HG03565 (cell line): ENCODE measurements at regions not wholly inside any gene's neighbourhood (a gene's known extent, or its start where the extent isn't known, plus 50 kb on each side); places are given as distances from the start of the nearest gene placed in this dataset.
"Not testable (repeated sequence)": the region's sequence is repeated elsewhere in the genome, so short reads cannot be mapped to it uniquely, and the experiment has no call there.

ENCODE experiments used
- ATAC-seq: cut with Tn5 transposase; IDR thresholded peaks from one replicate; pipeline ENCODE4 v1.9.1; 2021; ENCODE audit warnings: mild to moderate bottlenecking, moderate library complexity; ENCODE audit not compliant: unreplicated experiment

DNA sequence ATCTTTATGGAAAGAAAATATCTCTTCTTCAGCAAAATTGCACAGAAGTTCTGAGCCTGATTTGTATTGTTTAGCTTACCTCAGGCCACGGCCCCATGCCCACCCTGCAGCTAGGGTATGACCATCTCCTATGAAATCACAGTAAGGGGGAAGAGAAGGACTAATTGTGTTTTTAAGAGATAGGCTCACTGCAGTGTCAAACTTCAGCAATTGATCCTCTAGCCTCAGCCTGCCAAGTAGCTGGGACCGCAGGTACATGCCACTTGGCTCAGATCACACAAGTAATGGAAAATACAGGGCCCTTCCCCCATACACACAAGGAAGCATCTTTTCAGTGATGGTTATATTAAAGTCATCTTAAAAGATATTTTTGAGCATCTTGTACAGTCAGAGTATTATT is 60.0 kb downstream of the DMAC1 start:
- no peak for ATAC-seq

DNA sequence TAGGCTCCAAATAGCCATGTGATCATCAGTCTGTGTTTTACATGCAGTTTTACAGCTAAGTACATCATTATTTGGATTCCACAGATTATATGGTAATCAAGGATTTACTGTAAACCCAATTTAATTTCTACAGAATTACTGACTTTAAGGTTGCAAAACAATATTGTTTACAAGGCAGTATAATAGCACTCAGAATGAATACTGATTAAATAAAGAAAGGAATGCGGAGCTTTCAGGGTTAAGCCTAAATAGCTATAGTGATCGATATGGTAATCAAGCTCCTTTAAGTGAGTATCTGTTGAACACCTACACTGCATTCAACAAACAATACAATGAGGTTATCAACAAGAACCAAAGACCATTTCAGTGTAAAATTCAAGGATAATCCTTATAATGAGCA is 64.3 kb downstream of the DMAC1 start:
- ATAC-seq, result no peak

DNA sequence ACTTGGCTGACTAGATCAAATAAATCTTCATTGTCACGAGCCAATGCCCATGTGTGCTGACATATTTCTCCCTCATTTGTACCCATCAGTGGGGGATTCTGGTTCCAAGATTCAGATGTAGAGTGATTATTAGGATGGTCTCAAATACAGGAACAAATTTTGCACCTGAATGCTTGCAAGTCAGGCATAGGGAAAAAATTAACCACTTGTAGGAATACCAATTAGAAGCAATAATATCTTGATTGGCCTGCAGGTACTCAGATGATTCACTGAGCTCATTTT is 69.5 kb downstream of the DMAC1 start:
- no peak for ATAC-seq

DNA sequence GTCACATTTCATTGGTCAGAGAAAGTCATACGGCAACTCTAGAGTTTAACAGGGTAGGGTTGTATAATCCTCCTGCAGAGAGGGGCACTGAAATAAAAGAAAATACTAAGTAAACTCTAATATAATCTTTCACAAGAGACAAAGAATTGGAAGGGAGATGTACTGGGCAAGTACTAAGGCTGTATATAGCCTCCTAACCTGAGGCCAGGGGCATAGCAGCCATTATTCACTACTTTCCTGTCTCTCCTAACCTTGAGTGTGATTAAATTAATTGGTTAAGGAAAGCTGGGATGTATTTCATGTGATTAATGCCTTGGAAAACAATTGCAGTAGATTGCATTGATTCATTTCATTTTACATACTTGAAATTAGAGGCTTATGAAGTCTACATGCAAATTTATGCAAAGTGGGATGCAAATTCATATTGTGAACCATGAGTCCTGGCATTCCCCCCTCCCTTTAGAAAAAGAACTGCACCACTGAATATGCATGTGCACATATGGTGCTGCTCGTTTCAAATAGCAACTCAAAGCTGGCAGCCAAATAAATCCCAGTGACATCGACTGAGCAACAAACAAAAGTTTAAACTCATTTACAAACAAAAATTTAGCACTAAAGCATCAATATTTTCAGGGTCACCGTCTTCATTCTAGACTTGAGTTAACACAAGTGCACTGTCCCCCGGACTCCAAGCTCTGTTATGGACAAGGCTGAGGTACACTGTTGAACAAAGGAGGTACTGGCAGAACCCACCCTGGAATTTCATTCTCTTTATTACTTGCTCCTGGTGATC is 70.0 kb downstream of the DMAC1 start:
- no peak for ATAC-seq

DNA sequence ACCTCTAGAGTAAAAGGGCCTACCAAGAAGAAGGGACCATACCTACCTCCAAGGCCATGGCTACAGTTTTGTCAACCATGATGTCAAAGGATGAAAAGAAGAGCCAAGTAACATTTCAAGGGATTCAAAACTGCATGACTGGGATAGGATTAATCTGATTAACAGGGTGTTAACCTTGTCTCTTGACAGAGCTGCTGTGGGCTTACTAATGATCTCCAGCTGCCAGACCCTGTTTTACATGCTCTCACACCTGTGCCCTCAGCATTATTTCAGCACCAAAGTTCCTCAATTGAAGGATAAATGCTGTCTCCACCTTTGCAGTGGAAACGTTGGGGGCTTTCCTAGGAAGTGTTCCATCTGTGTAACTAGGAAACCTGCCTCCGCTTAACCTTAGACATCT is 78.3 kb downstream of the DMAC1 start:
- no peak for ATAC-seq

DNA sequence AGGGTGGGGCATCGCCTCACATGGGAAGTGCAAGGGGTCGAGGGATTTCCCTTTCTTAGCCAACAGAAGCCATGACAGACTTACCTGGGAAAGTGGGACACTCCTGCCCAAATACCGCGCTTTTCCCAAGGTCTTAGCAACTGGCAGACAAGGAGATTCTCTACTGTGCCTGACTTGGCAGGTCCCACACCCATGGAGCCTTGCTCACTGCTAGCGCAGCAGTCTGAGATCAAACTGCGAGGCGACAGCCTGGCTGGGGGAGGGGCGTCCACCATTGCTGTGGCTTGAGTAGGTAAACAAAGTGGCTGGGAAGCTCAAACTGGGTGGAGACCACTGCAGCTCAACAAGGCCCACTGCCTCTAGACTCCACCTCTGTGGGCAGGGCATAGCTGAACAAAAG is 86.5 kb downstream of the DMAC1 start:
- not testable (repeated sequence) for ATAC-seq

DNA sequence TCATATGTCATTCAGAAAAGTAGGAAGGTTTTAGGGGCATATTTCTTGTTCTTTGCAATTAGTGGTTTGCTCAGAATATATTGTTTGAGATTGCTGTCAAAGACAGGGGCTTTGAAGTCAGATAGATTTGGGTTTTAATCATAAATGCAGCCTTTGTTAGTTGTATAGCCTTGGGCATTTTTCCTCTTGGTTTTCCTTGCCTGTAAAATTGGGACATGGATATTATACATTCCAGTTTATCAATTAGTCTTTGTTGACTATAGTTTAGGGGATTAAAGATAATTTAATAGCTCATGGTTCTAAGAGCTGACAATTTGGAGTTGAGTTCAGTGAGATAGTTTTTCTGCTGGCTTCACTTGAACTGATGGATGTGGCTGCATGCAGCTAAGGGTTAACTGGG is 88.9 kb downstream of the DMAC1 start:
- no peak for ATAC-seq

DNA sequence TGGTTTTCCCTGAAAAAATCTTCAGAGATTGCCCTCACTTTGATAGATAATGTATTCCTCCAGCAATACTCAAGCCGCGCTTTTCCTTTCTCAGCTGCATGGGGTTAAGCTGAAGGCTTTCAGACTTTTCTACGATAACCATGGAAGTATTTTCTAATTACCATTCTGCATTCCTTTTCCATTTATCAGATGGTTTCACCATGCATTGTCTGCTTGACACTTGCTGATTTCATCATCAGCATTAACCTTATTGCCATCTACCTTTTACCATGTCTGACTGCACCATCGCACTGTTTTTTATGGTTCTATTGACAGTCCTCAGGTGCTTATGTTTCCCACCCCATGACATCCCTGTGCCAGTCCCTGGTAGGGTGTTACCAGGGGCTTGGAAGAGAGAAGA is 91.6 kb downstream of the DMAC1 start:
- ATAC-seq, result no peak

DNA sequence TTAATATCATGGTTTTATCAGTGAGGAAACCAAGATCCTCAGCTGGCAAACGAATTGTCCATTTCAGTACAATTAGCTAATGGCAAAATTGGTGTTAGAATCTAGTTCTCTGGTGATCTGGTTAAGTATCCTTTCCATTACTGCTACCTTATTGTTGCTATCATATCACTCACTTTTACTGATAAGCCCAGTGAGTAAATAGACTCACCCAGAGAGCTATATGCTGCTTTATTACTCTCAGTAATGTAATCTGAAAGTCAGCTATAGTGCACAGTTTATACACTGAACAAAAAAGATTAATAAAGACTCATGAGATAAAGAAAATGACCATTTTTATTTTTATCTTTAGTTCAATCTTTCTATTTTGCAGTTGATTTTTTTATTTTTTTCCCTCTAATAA is 95.0 kb downstream of the DMAC1 start:
- ATAC-seq, result no peak

DNA sequence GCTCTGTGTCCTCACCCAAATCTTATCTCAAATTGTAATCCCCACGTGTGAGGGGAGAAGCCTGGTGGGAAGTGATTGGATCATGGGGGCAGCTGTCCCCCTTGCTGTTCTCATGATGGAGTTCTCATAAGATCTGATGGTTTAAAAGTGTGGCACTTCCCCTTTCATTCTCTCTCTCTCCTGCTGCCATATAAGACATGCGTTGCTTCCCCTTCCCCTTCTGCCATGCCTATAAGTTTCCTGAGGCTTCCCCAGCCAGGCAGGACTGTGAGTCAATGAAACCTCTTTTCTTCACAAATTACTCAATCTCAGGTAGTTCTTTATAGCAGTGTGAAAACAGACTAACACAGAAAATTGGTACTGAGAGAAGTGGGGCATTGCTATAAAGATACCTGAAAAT is 107.7 kb downstream of the DMAC1 start:
- no peak for ATAC-seq

DNA sequence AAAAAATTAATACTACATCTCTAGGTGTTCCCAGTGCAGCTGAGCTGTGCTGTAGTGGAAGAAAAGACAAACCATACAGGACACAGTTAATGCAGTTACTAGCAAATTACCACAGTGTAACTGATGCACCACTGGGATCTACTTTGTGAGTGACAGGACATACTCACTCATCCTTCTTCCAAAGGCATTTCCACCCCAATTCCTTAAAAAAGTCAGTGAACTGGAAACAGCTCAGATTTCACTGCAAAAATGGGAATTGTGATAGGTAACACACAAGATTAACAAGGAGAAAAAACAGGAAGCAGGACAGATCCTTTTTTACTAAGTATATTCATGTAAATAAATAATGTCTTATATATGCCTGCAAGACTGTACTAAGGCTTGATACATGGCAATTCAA is 109.6 kb downstream of the DMAC1 start:
- no peak for ATAC-seq

DNA sequence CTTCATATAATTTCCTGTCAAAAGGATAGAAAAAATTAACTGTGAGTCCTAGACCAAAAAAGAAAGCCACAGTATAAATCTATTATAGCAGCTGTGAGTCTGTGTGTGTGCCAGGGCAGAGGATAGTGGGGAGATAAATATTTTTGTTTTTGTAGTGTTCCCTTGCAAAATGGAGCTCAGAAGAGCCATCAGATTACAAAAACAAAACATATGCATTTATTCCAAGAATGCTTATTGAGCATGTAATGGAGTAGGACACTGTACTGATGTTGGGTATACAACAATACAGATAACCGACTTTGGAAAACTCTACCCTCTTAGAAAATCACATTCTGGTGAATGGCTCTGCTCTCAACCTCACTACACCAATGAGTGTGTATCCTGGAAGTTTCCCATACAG is 111.0 kb downstream of the DMAC1 start:
- ATAC-seq, result no peak

DNA sequence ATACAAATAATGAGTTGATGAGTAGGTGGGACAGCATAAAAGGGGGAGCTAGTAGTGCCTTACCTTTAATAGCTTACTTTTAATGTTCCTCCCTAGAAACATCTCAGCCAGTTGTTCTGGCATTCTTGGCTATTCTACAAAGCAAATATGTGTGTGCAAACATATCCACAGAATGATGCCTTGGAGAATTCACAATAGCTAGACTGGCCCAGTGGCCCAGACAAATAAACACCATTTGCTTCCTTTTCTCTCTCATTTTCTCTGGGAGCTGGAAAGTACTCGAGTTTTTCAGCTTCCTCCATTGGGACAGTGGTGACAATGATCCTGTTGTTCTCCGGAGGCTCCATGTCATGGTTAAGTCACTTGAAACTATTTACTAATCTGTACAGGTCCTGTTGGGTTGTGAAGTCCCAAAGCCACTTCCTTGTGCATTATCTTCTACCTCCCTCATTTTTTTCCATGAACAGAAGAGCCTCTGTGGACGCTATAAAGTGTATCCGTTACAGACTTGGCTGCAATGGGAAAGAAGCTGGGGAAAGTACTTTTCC is 122.9 kb downstream of the DMAC1 start:
- no peak for ATAC-seq

DNA sequence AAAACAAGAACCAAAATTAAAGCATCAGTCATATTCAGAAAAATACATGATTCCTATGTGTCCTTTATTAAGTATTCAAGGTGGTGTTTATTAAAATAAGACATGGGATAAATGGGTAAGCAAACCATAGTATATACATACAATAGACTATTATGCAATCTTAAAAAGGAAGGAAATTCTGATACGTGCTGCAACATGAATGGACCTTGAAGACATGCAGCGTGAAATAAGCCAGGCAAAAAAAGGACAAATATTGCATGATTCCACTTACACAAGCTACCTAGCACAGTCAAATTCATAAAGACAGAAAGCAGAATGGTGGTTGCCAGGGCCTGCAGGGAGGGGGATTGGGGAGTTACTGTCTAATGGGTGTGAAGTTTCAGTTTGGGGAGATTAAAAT is 127.7 kb downstream of the DMAC1 start:
- ATAC-seq, result no peak

DNA sequence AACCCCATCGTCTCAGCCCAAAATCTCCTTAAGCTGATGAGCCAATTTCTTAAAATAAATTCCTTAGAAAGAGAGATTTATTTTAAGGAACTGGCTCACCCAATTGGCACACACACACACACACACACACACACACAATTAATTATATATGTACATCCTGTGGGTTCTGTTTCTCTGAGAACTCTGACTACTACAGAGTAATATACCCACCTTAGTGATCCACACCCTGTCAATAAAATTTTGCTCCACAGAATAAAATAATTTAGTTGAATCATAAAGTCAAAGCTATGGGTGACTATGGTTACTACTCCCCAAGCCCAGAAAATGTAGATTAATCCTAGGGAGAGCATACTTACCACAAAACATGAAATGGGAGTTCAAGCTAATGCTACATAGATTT is 131.0 kb downstream of the DMAC1 start:
- ATAC-seq, result no peak

DNA sequence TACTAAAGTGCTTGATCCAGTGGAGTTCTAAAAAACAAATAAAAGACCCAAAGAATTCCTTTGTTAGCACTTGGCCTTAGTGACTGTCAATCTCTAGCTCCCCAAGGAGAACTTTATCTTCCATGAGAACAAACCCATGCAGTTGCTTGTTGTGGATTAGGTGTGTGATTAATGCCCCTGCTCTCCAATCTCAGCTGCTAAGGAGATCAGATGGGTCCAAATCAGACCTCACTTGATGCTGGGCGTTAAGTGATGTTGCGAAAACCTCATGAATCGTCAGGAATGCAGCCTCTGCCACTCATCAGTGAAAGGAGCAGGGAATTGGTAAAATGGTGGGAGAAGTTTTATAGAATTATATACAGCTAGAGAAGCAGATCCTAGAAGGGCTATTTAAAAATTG is 133.7 kb downstream of the DMAC1 start:
- no peak for ATAC-seq

DNA sequence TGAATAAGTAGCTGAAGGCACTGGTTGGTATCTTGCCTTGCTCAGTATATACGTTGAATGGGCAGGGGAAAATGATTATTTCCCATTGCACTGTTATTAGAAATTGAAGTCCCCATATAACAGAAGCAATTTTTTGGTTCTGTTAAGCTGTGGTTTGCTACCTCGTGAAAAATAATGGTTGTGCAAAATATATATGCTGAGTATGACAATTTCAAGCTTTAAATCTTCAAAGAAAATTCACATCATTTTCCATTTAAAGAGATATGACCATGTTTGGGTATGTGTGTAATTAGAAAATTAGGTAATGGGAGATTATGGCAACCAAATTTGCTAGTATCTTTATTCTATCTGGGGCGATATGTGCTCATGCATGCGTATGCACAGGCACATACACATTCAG is 139.8 kb downstream of the DMAC1 start:
- ATAC-seq, result no peak

DNA sequence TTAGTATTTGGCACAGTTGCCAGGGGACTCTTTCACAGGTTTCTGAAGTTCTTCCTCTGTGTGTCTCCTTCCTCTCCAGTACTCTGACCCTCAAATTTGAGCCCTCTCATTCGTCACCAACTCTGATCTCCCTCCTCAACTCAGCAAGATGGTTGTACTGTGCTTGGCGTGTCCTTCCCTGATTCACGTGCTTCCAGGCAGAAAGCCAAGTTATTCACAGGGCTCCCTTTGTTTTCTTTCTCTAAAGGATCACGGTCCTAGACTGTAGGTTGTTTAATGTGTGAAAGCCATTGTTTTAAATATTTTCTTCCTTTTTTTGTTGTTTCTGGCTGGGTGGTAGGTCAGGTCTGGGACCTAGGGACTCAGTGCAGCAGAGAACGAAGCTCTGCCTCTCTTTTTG is 142.9 kb downstream of the DMAC1 start:
- ATAC-seq, result no peak

DNA sequence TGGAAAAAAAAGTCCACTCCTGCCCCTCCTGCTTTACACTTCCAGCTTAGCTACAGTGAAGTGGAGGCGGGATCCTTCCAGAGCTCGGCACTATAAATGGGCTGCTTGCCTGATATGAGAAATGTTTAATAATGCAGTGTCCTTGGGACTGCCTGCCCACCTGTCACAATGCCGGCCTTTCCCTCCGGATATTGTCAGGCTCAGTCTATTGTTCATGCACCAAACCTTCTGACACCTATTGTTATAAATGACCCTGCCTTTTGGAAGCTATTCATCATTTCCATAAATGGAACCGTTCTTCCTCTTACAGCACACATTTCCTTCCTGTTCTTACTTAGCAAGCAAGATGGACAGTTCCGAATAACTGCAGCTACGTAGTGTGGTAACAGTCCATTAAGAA is 146.3 kb downstream of the DMAC1 start:
- no peak for ATAC-seq

DNA sequence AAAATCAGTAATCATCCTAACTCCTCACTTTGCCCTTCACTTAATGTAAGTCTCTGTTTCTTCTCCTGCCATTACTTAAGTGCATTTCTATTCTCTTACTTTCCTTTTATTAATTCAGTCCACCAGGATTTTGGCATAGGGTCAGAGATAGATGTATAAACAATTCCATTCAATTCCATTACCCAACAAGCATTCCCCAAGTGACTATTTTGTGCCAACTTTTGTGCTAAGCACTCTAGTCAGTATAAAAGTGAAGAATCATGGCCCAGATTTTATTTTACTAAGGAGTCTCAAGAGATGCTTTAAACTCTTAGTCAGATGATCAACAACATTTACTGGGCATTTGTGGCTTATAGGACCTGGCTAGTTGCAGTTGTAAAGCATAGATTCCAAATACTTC is 159.3 kb downstream of the DMAC1 start:
- no peak for ATAC-seq

DNA sequence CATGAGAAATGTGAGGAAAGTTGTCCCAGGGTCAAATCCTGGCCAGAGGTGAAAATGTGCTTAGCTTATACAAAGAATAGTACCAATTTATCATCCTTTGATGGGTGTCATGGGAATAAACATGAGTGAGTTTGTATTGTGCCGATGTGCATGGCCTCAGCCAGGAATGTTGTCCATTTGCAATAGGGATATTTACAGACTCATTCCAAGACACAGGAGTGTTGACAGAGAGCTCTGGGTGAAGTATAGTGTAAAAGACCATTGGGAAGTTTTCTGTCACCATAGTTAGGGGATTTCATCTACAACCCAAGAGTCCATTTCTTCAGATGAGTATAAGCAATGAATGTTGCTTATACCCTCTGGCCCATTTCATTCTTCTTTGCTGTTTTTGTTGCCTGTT is 160.1 kb downstream of the DMAC1 start:
- ATAC-seq, result no peak

DNA sequence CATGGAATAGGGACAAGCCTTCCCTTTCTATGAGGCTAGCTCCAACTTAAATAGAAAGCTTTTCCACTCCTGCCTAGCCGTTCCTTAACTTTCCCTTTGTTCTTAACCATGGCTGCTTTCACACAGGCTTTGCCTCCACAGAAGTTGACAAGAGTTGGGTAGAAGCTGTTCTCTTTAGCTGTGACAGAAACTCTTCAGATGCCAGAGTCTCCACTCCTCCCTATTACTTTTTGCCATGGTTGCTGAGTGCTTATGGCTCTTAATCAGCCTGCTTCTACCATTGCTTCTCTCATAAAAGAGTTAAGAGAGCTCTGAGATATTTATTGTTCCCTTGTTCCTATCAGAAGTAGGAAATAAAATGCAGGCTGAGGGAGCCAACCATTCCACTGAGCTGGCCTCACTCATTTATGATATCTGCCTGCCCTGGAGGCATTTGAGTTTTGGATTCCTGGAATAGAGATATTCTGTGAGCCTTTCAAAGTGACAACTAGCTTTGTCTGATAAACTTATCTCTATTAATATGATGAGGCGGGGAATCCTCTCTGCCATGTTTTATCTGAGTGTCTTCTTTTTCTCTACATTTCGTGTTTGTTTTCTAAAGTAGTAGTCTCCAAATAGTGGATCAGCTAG is 162.6 kb downstream of the DMAC1 start:
- ATAC-seq, result no peak

DNA sequence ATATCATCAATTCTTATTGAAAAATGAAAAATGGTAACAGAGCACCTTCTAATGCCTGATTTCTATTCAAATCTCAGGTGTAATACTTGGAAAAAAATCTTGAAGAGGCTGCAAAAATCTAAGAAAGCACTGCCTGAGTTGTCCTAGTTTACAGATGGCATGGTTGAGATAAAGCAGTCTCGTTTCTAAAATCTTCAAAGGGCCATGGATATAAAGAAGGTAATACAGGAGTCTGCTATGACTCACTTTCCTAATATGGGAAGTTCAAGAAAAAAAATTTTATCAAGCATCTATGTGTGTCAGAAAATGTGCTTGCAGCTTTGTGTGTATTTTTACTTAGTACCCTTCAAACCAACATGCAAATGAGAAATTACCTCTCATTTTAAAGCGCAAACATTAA is 163.3 kb downstream of the DMAC1 start:
- no peak for ATAC-seq
